ENCODE measurements at regions not wholly inside any gene's neighbourhood (a gene's known extent, or its start where the extent isn't known, plus 50 kb on each side); places are given as distances from the start of the nearest gene placed in this dataset.

DNA sequence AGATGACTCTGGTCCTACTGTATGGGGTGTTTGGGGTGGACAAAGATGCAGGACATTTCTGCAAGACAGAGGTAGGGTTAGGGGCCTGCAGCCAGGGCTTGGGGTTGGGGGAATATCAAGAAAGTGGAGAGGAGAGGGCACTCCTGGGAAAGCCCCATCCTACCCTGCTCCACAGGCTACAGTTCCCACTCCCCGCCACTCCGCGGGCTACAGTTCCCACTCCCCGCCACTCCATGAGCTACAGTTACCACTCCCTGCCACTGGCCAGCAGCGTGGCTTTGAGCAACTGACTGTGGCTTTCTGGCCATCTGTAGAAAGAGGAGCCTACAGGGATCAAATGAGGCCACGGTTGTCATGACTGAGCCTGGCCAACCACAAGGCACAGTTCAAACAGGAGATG lies 93.8 kb upstream of the GRIK3 start:
- no peak for DNase-seq (ENCODE audit: low read depth)

DNA sequence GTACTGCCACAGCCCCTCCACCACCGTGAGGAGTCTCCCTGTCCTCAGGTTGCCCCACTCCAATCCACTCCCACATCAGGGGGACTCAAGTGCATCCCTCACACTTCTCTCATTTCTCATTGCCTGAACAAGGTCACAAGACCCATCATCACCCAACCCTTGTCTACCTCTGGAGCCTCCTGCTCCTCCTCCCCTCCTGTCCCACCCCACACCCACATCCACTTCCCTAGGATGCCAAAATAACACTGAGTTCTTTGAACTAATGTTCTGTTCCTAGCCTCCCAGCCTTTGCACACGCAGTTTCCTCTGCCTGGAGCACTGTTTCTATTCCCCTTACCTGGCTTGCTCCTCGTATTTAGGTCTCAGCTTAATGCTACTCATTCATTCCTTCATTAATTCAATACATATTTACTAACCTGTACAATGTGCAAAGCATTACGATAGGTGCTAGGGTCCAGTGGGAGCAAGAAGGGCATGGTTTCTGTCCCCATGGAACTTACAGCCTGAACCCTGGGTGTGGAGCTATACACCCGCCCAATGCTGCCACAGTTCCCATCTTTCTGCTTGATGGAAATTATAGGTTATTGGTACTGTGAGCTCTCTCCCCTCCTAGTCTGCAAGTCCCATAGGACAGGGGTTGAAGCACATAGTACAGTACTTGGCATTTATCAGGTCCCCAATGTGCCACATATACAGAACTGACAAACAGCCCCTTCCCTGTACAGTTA lies 96.1 kb upstream of the GRIK3 start:
- DNase-seq (ENCODE audit: low read depth) = no peak

- DNase-seq (ENCODE audit: low read depth) = no peak
Measured at GRCh38 chr1:37131281-37131680, 97.0 kb upstream of the GRIK3 start.

- DNase-seq (ENCODE audit: low read depth) = no peak
Measured at GRCh38 chr1:37133276-37134145, 99.2 kb upstream of the GRIK3 start.

DNA sequence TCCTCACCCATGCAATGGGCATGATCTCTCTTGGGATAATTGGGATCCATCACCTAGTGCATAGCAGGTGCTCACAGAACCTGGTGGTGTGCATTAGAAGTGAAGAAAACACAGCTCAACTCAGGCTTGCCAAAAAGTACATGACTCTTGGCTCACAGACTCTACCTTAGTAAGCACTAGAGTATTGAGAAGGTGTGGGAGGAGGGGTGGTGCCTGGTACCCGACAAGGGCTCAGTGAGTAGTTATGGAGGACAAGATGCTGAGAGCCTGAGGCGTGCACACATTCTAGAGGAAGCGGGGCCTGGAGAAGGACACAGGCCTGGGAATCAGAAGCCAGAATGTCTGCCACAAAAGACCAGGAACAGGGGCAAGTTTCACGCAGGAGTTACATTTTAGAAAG lies 100.3 kb upstream of the GRIK3 start:
- DNase-seq (ENCODE audit: low read depth) = no peak

- DNase-seq (ENCODE audit: low read depth) = no peak
Measured at GRCh38 chr1:37135032-37135431, 100.7 kb upstream of the GRIK3 start.

DNA sequence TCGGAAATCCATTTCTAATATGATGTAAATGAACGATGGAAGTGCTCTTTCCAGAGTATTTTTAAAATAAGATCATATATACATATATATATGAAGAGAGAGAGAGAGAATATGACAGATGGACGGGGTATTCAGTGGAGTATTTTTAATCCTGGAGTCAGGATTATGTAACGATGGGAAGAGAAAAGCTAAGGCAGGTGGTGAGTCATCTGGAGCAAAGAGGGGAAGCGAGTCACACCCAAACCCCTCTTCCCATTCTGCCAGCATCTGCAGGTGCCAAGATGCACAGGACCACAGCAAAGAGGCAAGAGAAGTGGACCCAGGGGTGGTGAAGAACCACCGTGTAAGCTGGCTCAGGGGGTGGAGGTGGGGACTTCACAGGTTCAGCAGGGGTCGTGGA lies 102.7 kb upstream of the GRIK3 start:
- DNase-seq (ENCODE audit: low read depth) = no peak

DNA sequence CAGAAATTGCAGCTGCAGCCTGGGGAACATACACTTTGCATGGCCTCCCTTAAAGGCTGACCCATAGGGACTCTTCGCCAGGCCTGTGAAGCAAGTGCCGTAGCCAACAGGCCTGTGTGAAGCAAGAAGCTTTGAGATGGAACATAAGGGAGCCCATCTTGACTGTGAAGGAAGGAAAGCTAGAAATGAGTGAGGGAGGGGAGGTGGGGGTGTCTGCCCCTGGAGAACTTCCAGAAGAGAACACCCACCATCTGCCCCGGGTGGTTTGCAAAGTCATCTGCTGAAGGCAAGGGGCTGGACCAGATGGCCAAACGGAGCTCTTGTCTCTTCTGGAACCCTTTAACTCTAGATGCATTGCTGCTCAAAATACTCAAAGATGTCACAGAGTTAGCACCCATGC lies 103.3 kb upstream of the GRIK3 start:
- DNase-seq (ENCODE audit: low read depth) = no peak

DNA sequence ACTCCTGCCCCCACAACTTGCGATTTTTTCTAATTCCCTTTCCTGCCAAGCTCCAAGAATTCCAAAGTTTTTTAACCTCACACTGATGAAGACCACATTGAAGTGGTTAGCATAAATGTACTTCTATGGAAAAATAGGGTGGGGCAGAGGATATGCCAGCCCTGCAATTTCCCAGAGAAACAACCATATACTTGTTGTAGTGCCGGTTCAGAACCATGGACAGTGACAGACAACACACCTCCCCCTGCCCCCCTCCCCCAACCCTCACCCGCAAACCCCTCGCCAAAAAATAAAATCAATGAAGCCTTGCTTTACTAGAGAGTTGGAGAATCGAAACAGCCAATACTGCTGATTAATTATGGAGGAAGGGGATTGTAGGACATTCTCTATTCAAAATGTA lies 109.5 kb upstream of the GRIK3 start:
- no peak for DNase-seq (ENCODE audit: low read depth)

DNA sequence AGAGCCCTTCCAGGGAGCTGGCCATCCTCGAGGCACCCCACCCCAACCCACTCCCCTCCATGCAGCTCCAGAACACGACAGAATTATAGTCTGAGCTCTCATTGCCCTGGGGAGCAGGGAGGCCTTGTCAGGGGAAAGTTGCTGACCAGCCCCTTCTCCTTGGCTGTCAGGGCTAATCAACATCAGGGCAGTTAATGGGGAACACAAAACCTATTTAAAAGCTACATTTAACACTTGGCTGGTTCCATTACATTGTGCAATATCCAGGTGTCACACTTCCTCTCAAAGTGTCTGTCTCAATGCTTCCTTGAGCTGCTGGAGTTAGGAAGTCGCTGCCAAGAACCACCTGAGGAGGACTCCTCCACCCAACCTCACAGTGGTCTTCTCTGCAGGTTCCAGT lies 111.8 kb upstream of the GRIK3 start:
- no peak for DNase-seq (ENCODE audit: low read depth)

DNA sequence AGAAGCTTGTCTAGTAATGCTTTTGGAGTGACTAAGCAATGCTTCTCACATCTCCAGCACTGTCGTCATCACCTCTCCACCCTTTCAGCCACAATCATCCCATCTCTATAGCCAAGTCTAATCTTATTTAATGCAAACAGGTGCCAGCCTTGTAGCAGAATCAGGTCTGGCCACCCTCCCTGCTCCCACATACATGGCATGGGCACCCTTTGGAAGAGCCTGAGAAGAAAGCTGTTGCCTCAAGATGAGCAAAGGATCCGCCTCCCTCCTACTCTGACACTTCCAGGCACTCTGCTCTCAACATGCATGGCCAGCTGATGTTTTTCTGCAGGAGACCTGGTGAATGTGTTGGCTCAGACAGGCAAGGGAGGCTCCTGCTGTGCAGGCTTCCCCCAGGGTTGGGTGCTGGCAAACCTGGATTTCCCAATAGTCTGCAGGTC lies 113.1 kb upstream of the GRIK3 start:
- no peak for DNase-seq (ENCODE audit: low read depth)

GRCh38 chr1:37147906-37148305 lies 113.6 kb upstream of the GRIK3 start:
- no peak for DNase-seq (ENCODE audit: low read depth)

DNA sequence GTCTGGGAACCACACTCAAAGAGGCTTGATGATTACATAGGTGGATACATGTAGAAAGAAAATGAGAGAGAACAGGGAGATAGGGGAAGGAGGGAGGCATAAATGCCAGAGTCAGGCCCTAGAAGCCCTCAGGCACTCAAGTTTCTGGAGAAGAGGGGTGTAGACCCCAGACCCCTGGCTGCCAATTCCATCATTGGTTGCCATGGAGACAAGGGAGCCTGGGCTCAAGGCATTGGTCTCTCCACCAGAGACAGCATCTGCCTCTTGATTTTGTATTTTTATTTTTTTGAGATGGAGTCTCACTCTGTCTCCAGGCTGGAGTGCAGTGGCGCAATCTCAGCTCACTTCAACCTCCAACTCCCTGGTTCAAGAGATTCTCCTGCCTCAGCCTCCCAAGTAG lies 114.3 kb upstream of the GRIK3 start:
- no peak for DNase-seq (ENCODE audit: low read depth)

DNA sequence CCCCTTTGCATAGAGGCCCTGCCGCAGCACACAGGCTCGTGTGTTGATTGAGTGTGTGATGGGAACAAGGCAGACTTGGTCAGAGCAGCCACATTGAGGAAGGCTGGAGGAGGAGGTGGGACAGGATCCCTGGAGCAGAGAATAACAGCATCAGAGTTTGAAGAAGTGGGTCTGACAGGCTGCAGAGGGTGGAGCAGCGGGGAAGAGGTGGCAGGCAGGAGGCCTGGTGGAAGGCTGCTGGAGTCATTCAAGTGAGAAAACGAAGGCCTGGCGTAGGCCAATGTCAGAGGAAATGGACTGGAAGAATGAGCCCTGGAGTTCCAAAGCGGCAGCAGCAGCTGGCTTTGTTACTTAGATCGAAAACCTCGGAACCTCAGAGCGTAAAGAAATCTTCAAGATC lies 115.0 kb upstream of the GRIK3 start:
- no peak for DNase-seq (ENCODE audit: low read depth)

- no peak for DNase-seq (ENCODE audit: low read depth)
Measured at GRCh38 chr1:37150986-37151385, 116.7 kb upstream of the GRIK3 start.

DNA sequence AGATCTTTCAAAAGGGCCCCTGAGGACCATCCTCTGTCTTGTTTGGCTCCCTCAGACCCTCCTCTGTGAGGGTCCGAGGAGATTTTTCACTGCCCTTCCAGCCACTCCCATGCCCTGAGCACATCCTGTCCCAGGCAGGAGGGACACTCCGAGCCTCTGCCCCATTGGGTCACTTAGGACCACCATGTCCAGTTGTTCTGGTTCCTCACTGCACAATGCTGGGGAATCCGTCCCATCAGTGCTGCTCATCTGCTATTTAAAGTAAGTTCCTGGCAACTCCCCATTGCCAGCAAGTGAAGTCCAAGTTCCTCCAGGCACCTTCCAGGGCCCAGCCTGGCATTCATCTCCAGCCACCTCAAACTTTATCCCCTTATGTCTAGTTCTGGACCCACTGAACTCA lies 117.5 kb upstream of the GRIK3 start:
- DNase-seq (ENCODE audit: low read depth) = no peak

- no peak for DNase-seq (ENCODE audit: low read depth)
Measured at GRCh38 chr1:37152491-37152890, 118.2 kb upstream of the GRIK3 start.

DNA sequence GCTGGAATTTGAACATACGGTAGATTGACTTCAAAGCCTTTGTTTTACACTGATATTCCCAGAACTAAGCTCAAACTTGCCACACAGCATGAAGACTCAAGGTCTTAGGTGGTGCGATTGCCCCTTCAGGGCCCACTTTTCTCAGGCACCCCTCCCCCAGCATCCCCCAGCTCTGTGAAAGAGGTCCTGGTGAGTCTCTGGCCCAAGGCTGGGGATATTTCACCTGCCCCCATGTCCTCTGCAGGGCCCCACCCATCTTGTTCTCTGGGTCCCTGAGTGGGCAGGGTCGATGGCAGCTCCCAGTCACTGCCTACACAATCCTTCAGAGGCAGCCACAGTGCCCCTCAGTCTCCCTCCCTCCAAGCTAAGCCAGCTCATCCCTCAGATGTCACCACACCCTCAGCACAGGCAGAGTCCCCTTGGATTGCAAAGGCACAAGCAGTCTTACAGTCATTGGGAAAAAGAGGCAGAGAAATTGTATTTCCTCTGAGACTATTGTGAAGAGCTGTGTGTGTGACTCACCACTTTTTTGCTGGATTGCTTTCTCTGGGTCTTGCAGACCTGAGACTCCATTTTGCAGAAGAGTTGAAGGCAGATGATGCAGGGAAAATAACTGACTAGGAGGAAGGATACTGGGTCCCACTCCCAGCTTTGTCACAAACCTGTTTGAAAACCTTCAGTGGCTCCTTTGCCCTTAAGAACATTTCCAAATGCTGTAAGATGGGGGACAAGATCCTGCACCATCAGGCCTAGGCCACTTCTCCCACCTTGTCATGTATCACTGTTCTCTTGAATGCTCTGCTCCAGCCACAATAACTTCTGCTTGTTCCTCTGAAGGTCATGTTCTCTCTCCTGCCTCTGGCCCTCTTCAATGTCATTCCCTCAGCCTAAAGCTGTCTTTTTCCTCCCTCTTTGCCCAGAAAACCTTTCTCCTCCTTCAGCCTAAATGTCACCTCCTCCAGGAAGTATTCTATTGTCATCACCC lies 119.1 kb upstream of the GRIK3 start:
- DNase-seq (ENCODE audit: low read depth) = no peak

DNA sequence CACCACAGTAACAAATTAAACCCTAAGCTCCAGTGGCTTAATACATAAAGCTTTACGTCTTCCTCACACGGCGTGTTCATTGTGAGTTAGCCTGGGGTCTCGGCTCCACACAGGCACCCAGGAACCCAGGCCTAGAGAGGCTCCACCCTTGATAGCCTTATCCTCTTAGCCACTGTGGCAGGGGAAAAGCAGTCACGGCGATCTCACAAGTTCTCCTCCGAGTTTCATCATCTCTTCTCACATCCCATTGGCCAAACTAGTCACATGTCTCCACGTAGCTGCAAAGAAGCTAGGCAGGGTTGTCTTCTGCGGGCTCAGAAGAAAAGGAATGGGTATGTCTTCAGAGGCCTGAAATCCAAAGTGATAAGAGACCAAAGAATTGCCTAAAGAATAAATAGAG lies 122.3 kb upstream of the GRIK3 start:
- DNase-seq (ENCODE audit: low read depth) = no peak

GRCh38 chr1:37157634-37158033 lies 123.3 kb upstream of the GRIK3 start:
- DNase-seq (ENCODE audit: low read depth) = no peak

DNA sequence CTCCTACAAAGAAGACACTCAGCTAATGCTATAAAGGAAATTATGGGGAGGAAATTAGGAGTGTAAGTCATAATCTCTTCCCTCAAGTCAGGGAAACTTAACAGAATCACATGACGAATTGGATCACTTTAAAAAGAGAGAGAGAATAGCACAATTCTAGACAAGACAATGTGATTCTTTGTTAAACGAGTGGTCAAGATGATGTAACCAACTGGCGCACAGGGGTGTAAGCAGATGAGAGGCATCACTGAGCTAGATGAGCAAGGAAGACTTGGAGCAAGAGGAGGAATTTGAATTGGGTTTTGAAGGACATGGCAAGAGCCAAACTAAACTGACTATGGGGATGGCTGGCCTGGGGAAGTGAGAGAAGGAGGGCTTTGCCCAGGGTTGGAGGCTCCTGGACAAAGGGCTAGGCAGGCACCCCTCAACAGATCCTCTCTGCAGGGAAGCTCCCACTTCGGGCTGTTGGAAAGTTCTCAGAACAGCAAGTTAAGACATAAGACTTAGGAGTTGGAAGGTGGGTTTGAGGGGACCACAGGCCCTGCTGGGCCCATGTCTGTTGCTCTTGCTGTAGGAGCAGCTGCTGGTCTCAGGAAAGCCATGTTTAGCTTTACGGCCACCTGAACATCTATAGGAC lies 123.9 kb upstream of the GRIK3 start:
- no peak for DNase-seq (ENCODE audit: low read depth)

DNA sequence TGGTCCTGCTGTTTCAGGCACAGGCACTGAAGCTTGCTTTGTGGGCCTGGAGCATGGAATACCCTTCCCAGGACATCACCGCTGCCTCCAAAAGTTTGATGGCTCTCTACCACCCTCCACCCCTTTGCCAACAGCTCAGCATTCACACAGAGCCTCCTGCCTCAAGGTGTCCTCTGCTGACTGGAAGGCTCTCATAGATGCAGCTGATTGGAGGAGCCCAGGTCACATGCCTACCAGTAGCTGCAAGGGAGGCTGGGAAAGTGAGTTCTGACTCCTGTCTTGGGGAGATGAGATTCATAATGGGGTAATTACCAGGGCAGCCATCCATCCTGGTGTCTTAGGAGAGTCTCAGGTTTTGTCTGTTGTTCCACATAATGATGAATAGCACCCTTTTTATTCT lies 124.8 kb upstream of the GRIK3 start:
- no peak for DNase-seq (ENCODE audit: low read depth)

Data from forelimb muscle (tissue), 1 donor.